MV-4-11 (cell line): ENCODE measurements at regions not wholly inside any gene's neighbourhood (a gene's known extent, or its start where the extent isn't known, plus 50 kb on each side); places are given as distances from the start of the nearest gene placed in this dataset.
"Not testable (repeated sequence)": the region's sequence is repeated elsewhere in the genome, so short reads cannot be mapped to it uniquely, and the experiment has no call there.

Experiments used
- DNase-seq: peaks from one replicate; lab custom pipeline; 2025; lab: John Stamatoyannopoulos, UW

- no peak for DNase-seq
These were observed 1241.4 kb upstream of the TMEM132C start for GRCh38 chr12:127025545-127025944.

GRCh38 chr12:127035011-127035879 lies 1231.7 kb upstream of the TMEM132C start:
- DNase-seq: no peak

GRCh38 chr12:127038152-127038551 lies 1228.8 kb upstream of the TMEM132C start:
- DNase-seq: no peak

- DNase-seq: no peak
These were observed 1228.2 kb upstream of the TMEM132C start for GRCh38 chr12:127038761-127039160.

- DNase-seq: peak; percentile 88
These were observed 1224.9 kb upstream of the TMEM132C start for GRCh38 chr12:127041985-127042625.

- no peak for DNase-seq
These were observed 1223.2 kb upstream of the TMEM132C start for GRCh38 chr12:127043731-127044130.

- DNase-seq: no peak
These were observed 1222.1 kb upstream of the TMEM132C start for GRCh38 chr12:127044836-127045235.

- DNase-seq: no peak
These were observed 1220.5 kb upstream of the TMEM132C start for GRCh38 chr12:127046467-127046866.

GRCh38 chr12:127048057-127048456 lies 1218.9 kb upstream of the TMEM132C start:
- DNase-seq: no peak

- DNase-seq: not testable (repeated sequence)
These were observed 1218.4 kb upstream of the TMEM132C start for GRCh38 chr12:127048525-127048924.

GRCh38 chr12:127051139-127051538 lies 1215.8 kb upstream of the TMEM132C start:
- DNase-seq: no peak

GRCh38 chr12:127052511-127053232 lies 1214.3 kb upstream of the TMEM132C start:
- DNase-seq: no peak

- no peak for DNase-seq
These were observed 1212.4 kb upstream of the TMEM132C start for GRCh38 chr12:127054531-127054930.

GRCh38 chr12:127060310-127060847 lies 1206.6 kb upstream of the TMEM132C start:
- DNase-seq: no peak

GRCh38 chr12:127060933-127061332 lies 1206.0 kb upstream of the TMEM132C start:
- no peak for DNase-seq

GRCh38 chr12:127063339-127064072 lies 1203.5 kb upstream of the TMEM132C start:
- no peak for DNase-seq

- DNase-seq: no peak
These were observed 1202.8 kb upstream of the TMEM132C start for GRCh38 chr12:127064207-127064606.

- DNase-seq: no peak
These were observed 1201.4 kb upstream of the TMEM132C start for GRCh38 chr12:127065595-127065994.

- DNase-seq: no peak
These were observed 1196.3 kb upstream of the TMEM132C start for GRCh38 chr12:127070515-127071157.

GRCh38 chr12:127074161-127074560 lies 1192.8 kb upstream of the TMEM132C start:
- no peak for DNase-seq

- DNase-seq: no peak
These were observed 1191.0 kb upstream of the TMEM132C start for GRCh38 chr12:127075981-127076380.
